ENCODE measurements at regions not wholly inside any gene's neighbourhood (a gene's known extent, or its start where the extent isn't known, plus 50 kb on each side); places are given as distances from the start of the nearest gene placed in this dataset.

DNA sequence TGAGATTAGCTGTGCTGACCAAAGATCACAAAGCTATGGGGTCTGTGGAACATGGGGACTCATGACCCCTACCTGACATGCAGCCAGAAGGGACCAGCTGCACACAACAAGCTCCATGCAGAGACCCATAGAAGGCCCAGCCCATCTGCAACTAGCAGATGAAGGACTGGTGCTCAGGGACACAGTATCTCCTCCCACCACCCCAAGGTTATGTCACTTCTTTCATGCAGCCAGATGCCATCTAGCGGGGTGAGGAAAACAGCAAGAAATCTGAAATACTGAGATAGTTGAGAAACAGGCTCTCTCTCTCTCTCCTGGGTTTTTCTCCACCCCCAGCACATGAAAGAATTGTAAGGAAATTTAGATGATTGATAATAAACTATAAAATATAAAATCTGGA is 161.3 kb upstream of the DAPK1 start:
- TF ChIP-seq, protein P1, sequence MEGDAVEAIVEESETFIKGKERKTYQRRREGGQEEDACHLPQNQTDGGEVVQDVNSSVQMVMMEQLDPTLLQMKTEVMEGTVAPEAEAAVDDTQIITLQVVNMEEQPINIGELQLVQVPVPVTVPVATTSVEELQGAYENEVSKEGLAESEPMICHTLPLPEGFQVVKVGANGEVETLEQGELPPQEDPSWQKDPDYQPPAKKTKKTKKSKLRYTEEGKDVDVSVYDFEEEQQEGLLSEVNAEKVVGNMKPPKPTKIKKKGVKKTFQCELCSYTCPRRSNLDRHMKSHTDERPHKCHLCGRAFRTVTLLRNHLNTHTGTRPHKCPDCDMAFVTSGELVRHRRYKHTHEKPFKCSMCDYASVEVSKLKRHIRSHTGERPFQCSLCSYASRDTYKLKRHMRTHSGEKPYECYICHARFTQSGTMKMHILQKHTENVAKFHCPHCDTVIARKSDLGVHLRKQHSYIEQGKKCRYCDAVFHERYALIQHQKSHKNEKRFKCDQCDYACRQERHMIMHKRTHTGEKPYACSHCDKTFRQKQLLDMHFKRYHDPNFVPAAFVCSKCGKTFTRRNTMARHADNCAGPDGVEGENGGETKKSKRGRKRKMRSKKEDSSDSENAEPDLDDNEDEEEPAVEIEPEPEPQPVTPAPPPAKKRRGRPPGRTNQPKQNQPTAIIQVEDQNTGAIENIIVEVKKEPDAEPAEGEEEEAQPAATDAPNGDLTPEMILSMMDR (IDR thresholded peaks at IDR 0.05; ENCODE audit: insufficient read depth, low read length, missing control alignments), result peak; percentile 34
- no peak overlapping the region for H3K4me3 ChIP-seq (ENCODE audit: low read depth, low read length)
- CTCF ChIA-PET, result interaction anchor here (1.0 to 5.9 kb wide), 8 partner anchors 10 to 922 kb away, joined by 3 to 98 read pairs (median 7); no protein-coding TSS in a partner anchor
- POLR2A ChIA-PET, result no interaction called here
- no peak for DNase-seq (ENCODE audit: low read depth, low spot score)

DNA sequence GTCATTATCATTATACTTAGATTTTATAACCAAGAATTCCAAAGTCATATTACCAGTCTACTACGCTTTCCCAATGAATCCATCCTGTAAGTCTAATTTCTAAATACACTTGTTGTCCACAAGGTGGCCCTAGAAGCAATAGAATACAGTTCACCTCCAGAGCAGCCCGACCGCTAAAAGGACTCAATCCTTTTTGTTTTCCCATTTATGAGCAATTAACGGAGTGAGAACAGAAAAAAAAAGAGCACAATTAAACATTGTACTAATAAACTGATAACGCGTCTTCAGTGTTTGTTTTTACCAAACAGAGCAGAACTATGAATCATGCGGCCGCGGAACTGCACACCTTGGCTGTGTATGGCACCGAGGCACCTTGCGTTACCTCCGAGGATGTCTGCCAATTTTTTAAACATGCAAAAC is 160.7 kb upstream of the DAPK1 start:
- DNase-seq (ENCODE audit: low read depth, low spot score), result peak; percentile 51
- CTCF ChIA-PET, result interaction anchor here (0.8 to 5.9 kb wide), 21 partner anchors 9 to 923 kb away, joined by 3 to 98 read pairs (median 4); no protein-coding TSS in a partner anchor
- peak overlapping the region; percentile 51 for H3K4me3 ChIP-seq (ENCODE audit: low read depth, low read length)
- POLR2A ChIA-PET, result no interaction called here
- TF ChIP-seq, protein P1 (IDR thresholded peaks at IDR 0.05; ENCODE audit: insufficient read depth, low read length, missing control alignments), result peak; percentile 46

DNA sequence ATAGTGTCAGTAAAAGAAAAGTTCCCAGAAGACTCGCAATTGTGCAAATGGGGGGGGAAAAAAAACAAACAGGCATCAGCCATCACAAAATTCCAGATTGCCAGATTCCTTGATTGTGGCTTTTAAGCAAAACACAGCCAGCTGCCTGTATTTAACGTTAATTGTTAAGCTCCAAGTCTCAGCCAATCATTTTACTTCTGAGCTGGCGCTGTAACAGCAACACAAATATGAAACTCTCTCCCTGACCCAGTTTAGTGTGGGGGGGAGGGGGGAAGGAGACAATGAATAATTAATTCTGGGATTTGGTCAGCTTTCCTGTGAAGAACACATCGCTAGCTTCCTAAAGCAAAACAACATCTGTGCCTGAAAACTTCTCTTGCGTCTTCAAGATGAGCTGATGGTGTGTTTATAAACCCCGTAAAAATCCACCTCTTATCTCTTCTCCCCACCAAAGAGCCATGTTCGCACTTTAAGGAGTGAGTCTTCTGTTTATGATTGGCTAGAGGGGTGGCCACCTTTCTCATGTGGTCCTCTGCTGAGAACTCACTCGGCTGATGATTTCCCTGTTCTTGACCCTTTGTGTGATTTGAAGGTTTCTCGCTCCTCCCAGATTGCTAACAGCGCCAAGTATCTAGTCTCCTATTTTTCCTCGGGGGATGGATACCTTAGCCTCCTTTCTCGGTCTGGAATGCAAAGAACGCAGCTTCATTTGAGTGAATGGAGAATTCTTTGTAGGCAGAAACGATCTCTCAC is 160.2 kb upstream of the DAPK1 start:
- POLR2A ChIA-PET, result no interaction called here
- TF ChIP-seq, protein P1 (IDR thresholded peaks at IDR 0.05; ENCODE audit: insufficient read depth, low read length, missing control alignments), result no peak
- CTCF ChIA-PET, result interaction anchor here (0.6 to 5.9 kb wide), 21 partner anchors 9 to 923 kb away, joined by 3 to 98 read pairs (median 4); no protein-coding TSS in a partner anchor
- no peak for DNase-seq (ENCODE audit: low read depth, low spot score)
- peak overlapping the region; percentile 51 for H3K4me3 ChIP-seq (ENCODE audit: low read depth, low read length)

DNA sequence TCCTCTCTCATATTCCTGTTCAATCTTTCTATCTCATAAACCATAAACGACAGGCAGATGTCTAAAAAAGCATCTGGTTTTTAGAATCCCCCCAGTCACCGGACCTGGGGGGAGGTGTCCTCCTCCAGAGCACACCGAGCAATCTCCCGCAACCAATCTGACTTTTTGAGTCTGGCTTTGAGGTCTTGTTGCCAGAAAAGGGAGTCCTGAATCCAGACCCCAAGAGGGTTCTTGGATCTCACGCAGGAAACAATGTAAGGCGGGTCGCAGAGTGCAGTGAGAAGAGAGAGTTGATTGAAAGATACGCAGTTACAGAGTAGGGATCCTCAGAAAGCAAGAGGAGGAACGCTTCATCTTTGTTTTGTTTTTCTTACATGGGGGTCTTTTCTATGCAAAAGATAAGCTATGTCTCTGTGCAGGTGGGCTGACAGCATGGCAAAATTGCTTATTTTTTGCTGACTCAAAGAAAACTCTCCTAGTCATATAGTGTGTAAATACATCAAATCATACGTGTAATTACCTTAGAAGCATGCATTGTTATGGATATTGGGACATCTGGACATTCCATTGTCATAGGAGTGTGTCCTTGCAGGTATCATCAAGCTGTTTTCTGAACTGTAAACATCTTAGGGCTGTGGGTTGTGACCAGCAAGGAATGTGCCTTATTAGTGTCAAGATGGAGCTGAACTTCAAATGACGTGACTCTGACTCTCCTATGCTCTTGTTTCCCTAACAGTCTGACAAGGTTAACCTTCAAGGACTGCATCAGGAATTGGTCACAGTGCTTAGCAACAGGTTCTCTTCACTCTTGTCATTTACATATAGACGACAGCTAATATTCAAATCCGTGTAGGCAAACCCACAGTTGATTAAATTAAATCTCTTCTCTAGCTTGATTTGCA is 159.3 kb upstream of the DAPK1 start:
- no peak overlapping the region for H3K4me3 ChIP-seq (ENCODE audit: low read depth, low read length)
- ChIA-PET POLR2A (no interaction called here), CTCF (interaction anchor here (0.7 to 5.9 kb wide), 21 partner anchors 8 to 924 kb away, joined by 3 to 98 read pairs (median 4); no protein-coding TSS in a partner anchor)
- TF ChIP-seq, protein P1 (IDR thresholded peaks at IDR 0.05; ENCODE audit: insufficient read depth, low read length, missing control alignments), result no peak
- DNase-seq (ENCODE audit: low read depth, low spot score), result no peak

DNA sequence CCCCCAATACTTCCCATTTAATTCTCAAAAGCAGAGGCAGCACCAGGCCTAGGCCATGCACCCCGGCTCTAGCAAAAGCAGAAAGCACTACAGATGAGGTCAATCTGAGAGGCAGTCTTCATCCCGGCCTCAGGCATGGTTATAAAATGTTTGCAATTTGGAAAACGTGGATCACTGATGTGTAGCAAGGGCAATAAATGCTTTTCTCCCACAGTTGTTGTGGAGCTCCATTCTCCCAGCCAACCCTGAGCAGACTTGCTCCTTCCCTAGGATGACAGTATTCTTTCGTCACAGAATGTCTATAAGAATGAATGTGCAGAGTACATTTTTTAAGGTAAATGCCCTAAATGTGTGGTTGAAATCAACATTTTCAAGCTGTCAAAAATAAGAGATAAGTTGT is 157.3 kb upstream of the DAPK1 start:
- POLR2A ChIA-PET, result no interaction called here
- DNase-seq (ENCODE audit: low read depth, low spot score), result no peak
- TF ChIP-seq, protein P1 (IDR thresholded peaks at IDR 0.05; ENCODE audit: insufficient read depth, low read length, missing control alignments), result no peak
- CTCF ChIA-PET, result interaction anchor here (1.4 to 5.9 kb wide), 3 partner anchors 322 to 926 kb away, joined by 3 to 98 read pairs (median 19); no protein-coding TSS in a partner anchor
- no peak overlapping the region for H3K4me3 ChIP-seq (ENCODE audit: low read depth, low read length)

Data from AG04449 (cell line).